ENCODE measurements at regions not wholly inside any gene's neighbourhood (a gene's known extent, or its start where the extent isn't known, plus 50 kb on each side); places are given as distances from the start of the nearest gene placed in this dataset.

DNA sequence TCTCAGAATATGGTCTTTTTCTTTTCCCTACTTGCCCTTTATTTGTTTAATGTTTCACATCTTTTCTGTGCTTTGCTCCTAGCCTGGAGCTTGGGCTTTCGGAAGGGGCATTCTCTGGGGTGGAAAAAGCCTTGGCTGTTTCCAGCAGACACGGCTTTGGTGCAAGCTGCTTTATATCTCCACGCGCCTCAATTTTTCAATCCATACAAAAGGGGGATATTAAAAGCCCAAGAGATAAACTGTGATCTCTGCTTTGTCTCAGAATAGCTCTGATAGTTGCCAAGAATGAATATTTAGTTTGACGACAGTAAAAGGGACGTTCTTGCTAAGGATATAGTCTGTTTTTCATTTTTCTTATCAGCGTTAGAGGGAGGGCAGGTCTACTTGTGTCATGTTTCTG is 194.0 kb upstream of the KIRREL3 start:
- no peak overlapping the region for H3K4me3 ChIP-seq (ENCODE audit: low read length)
- TF ChIP-seq, protein P1, sequence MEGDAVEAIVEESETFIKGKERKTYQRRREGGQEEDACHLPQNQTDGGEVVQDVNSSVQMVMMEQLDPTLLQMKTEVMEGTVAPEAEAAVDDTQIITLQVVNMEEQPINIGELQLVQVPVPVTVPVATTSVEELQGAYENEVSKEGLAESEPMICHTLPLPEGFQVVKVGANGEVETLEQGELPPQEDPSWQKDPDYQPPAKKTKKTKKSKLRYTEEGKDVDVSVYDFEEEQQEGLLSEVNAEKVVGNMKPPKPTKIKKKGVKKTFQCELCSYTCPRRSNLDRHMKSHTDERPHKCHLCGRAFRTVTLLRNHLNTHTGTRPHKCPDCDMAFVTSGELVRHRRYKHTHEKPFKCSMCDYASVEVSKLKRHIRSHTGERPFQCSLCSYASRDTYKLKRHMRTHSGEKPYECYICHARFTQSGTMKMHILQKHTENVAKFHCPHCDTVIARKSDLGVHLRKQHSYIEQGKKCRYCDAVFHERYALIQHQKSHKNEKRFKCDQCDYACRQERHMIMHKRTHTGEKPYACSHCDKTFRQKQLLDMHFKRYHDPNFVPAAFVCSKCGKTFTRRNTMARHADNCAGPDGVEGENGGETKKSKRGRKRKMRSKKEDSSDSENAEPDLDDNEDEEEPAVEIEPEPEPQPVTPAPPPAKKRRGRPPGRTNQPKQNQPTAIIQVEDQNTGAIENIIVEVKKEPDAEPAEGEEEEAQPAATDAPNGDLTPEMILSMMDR (conservative IDR thresholded peaks at IDR 0.05; ENCODE audit: low read length): no peak
- DNase-seq (ENCODE audit: low read depth): no peak

DNA sequence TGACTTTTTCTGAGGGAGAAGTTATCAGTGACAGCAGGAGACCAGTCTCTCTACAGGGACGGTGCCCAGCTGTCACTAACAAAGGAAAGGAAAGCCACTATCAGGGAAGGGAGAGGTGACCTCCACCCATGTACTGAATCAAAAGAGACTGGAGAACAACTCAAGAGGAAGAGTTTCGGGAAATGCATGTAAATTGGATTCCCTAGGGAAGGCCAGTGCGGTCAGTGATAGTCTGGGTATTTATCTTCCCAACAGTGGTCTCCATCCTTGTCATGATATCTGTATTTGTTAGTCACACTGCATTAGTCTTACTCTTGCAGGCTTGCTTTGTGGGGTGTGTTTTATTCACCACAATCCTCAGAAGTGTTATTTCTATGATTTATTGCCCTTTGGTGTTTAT is 193.4 kb upstream of the KIRREL3 start:
- TF ChIP-seq, protein P1 (conservative IDR thresholded peaks at IDR 0.05; ENCODE audit: low read length): no peak
- no peak for DNase-seq (ENCODE audit: low read depth)
- no peak overlapping the region for H3K4me3 ChIP-seq (ENCODE audit: low read length)

DNA sequence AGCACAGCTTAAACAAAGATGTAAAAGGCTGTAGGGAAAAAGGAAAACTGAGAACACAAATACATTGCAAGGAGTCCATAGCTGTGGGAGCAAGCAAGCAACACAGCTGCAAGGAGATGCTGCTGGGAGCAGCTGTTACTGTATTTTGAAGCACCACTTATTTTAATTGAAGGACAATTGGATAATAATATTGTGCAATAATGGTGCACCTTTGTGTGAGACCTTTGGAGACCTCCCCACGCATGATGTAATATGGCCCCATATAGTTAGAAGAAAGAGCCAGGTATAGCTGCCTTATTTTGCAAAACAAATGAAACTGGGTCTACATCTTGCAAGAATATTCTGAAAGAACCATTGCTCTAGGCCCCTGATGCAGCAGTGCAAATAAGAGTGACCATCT is 191.1 kb upstream of the KIRREL3 start:
- DNase-seq (ENCODE audit: low read depth): no peak
- no peak overlapping the region for H3K4me3 ChIP-seq (ENCODE audit: low read length)
- TF ChIP-seq, protein P1 (conservative IDR thresholded peaks at IDR 0.05; ENCODE audit: low read length): no peak

DNA sequence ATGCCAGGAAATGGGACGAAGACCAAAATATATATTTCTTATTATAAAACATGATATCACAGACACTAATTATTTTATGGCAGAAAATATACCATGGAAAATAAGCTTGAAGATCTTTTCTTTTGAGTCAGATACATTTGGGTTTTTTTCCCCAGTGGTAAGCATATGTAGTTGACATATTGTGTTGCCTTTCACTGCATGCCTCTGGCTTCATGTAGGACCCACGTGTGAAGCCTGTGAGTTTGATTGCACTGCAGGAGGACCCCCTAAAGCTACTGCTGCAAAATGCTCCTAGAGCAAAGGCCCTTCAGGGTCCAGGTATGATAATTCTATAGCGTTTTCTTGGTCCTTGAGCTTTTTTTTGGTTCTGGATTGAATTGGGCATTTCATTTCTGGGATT is 190.7 kb upstream of the KIRREL3 start:
- TF ChIP-seq, protein P1 (conservative IDR thresholded peaks at IDR 0.05; ENCODE audit: low read length): no peak
- no peak for DNase-seq (ENCODE audit: low read depth)

DNA sequence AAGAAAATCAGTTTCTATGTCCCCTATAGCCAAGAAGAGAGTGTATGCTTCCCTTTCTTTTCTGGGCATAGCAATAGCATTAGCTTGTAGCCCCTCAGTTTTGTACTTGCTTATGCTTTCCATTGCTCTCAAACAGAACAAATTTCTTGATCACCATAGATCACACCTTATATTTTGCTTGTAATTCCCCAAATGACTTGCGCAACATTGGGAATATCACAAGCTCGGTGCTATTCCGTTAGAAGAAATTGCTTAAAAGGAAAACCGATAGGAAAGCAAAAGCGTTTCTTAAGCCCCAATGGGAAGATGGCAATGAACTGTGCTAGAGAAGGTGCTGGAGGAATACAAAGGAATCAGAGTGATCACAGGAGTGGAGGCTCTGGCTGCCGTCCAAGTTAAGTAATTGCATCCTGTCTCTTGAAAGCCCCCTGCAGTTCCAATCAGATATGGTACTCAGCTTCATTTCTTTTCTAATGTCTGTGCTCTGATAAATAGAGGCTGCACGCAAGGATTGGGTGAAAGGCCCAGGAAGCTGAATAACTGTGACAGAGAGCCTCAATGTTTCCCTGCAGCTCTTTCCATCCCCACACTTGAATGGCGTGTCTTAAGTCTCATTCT is 182.1 kb upstream of the KIRREL3 start:
- TF ChIP-seq, protein P1 (conservative IDR thresholded peaks at IDR 0.05; ENCODE audit: low read length): no peak
- H3K4me3 ChIP-seq (ENCODE audit: low read length): no peak overlapping the region
- DNase-seq (ENCODE audit: low read depth): no peak

More for the DNA sequence above, 190.7 kb upstream of the KIRREL3 start:
- H3K4me3 ChIP-seq (ENCODE audit: low read length): no peak overlapping the region

DNA sequence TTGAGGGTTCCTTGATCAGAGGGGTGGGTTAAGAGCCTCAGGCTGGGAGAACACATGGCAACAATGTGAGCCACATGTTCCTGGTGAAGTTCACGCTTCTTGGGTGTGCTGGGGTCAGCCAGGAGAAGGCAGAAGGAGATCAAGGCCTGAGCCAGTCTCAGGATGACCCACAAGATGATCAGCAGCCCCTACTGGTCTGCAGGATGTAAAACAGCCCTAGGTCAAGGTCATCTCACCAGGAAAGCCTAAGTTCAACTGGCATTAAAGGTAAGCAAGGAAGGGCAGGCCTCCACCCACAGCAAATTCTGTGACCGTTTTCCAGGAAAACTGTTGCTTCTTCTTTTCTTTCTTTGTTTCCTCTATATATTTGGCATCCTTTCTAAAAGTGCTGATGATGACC is 156.7 kb upstream of the KIRREL3 start:
- TF ChIP-seq, protein P1 (conservative IDR thresholded peaks at IDR 0.05; ENCODE audit: low read length): no peak
- no peak overlapping the region for H3K4me3 ChIP-seq (ENCODE audit: low read length)
- DNase-seq (ENCODE audit: low read depth): no peak

DNA sequence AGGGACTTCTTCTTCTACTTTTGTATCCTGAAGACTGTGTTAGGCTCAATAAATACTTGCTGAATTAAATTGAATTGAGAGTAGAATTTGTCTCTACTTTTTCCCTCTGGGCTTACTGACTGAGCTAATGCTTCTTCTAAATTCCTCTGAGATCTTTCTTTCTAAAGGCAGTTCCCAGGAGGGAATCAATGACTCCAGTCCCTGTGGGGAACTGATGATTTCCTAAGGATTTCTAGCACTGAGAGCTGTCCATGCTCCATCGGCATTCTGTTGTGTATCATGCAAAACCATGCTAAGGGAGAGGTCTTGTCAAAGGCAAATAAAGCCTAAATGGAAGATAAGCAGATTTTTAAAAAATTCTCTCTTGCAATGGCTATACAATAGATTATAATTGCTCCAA is 148.8 kb upstream of the KIRREL3 start:
- no peak overlapping the region for H3K4me3 ChIP-seq (ENCODE audit: low read length)
- DNase-seq (ENCODE audit: low read depth): no peak
- TF ChIP-seq, protein P1 (conservative IDR thresholded peaks at IDR 0.05; ENCODE audit: low read length): no peak
